GM19395 (cell line): ENCODE measurements at regions not wholly inside any gene's neighbourhood (a gene's known extent, or its start where the extent isn't known, plus 50 kb on each side); places are given as distances from the start of the nearest gene placed in this dataset.

ENCODE experiments used
- ATAC-seq: cut with Tn5 transposase; IDR thresholded peaks from one replicate; pipeline ENCODE4 v1.9.1; 2021; ENCODE audit warnings: mild to moderate bottlenecking, moderate library complexity; ENCODE audit not compliant: unreplicated experiment

DNA sequence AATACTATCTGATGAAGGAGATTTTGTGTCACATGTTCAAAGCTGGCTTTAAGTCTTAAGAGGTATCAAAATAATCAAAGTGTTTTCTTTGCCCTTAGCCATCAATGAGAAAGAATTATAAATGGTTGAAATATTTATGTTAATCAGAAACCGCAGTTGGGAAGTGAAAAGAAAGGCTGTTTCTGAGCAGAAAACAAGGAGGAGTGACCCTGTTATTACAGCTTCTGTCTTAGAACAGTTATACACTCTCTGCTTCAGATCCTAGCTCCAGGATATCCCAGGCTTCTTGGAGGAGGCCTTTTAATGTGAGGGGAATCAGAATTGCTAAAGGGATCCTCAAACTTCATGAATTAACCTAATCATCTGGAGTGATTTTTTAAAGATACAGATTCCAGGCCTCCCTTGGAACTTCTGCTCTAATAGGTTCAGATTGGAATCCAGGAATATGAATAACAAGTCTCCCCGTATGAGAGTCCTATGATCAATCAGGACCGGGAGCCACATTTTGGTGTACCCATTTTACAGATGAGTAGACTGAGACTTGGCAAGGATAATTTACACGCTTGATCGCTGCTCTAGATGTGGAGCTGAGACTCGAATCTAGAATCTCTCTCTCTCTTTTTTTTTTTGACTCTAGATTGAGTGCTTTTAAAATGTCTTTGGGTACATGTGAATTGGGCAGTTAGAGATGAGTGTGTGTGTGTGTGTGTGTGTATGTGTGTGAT, 50.8 kb upstream of the JAG1 start:
- no peak for ATAC-seq

DNA sequence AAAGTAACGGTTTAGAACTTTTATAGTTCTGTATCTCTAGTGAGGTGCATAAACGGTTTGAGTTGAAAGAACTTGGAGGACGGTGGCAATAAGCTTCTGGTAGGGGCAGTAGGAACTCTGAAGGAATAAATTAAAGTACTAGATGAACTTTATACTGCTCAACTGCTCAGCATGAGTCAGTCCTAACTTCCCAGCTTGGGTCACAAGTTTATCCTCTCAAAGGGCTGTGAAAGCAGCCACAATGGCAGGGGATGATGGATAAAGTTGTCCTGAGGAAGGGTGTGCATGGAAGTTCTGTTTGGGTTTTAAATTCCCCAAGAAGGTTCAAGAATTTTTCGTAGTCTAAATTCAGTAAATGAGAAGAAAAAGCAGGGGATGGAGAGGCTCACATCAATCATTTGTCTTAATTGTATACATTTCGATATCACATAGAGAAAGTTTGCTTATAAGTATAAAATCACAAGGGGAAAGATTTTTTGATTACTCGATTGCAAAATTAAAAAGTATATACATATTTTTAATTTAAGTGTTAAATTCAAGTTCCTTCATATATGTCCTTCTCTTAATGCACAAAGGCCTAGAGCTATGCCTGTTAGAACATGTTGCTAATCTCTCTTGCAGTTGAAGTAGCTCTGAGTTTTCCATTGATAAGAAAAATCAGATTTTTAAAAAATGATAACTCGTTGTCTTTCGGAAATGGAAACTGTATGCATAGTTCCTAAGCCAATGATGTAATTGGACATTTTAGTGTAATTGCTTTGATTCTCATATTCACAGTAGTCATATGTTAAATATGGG, 55.3 kb upstream of the JAG1 start:
- no peak for ATAC-seq

DNA sequence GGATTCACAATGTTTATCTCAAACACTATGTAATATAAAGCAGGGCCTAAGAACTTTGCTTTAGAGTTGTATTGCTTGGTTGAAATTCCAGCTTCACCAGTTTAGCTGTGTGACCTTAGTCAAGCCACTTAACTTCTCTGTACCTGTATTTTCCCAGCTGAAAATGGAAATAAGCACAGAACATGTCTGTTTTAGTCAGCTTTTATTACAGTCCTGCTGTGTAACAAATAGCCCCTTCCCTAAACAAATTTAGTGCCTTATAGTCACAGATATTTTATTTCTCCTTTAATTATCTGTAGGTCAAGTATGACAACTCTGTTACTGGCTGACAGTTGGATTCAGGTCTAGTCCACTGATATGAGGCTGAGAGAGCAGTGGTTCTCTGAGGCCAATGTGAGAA, 56.0 kb upstream of the JAG1 start:
- ATAC-seq, result no peak

DNA sequence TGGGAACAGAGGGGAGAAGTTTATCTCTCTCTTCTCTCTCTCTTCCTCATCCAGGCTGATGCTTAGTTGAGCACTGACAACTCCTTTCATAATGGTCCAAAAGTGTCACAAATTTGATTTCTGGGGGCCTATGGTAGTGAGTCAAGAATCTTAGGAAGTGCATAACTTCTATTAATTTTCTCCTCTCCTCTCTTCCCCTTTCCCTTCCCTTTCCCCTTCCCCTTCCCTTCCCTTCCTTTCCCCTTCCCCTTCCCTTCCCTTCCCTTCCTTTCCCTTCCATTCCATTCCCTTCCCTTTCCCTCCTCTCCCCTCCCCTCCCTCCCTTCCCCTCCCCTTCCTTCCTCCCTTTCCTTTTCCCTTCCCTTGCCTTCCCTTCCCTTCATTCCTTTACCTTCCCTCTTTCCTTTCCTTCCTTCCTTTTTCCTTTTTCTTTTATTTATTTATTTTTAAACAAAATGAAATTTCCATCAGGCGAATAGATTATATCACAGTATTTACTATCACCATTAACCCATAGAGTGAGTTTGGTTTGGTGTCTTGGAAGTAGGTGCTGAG, 56.9 kb upstream of the JAG1 start:
- no peak for ATAC-seq

DNA sequence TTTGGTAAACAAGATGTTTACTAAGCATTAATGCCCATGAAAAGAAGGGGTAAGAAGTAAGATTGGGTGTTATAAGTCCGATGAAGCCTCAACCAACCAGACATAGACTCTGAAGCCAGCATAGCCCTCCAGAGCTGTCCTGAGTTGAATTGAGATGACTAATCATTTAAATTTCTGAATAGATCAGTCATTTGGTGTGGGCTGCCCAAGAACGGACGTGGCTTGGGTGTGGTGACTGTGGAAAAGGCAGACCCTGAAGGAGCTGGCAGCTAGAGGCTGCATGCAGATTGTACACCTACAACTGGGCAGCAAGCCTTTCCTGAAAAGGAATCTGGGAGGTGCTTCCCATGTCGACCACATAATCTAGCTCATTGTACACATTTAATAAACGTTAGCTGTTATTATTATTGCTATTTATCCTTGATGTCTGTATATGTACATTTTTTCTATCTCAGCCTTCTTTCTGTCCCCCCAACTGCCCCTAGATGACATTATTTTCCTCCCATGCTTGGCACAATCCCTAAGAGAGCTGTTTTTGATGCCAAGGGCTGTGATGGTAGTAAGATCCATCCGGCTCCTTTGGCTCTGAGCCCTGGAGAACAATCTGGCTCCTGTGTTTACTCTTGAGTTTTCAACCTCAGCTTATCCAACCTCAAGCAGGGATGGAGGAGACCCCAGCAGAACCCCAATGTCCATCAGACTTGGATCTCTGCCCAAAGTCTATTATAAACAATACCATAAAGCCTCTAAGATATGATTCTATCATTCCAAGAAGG, 57.6 kb upstream of the JAG1 start:
- no peak for ATAC-seq

DNA sequence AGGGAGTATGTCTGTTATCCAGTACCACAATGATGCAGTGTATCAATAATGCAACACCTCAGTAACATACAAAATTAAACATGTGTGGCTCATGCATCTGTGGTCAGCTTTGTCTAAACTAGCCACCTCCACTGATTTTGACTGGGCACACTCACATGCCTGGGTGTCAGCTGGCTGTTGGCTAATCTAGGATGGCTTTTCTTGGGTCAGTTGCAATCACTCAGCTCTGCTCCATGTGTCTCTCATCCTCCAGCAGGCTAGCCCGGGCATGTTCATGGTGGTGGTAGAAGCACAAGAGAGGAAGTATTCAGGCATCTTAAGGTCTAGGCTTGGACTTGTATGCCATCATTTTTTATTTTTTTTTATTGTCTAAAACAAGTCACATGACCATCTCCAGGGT, 59.3 kb upstream of the JAG1 start:
- no peak for ATAC-seq

DNA sequence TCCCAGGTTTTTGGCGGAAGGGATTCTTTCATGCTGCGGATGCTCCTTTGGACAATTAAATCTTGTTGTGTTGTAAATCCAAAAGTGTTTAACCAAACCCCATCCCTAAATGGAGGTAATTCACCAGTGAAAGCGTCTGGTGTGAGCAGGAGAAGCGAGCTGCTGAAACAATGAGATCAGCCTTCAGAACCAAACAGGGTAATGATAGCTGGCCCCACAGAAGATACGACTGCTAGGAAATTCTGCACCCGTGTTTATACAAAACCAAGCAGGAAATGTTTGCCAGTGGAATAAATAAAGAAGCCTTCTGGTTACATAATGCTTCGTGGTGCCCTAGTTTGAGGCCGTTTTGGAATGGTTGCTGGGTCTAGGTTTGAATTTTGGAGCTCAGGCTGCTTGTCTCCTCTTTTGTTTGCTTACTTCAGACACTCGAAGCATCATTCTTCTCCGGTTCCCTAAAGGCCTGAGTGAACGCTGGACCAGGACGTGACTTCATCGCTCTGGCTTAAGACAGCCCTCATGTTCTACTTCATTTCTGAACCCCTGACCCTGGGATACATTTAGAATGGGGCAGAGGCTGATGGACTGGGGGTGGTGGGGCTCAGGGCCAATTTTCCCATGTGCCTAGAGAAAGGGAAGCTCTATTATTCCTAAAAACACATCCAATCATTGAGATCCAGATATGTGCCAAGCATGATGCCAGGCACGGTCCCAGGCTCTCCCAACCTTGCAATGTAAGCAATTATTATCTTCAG, 61.6 kb upstream of the JAG1 start:
- no peak for ATAC-seq

DNA sequence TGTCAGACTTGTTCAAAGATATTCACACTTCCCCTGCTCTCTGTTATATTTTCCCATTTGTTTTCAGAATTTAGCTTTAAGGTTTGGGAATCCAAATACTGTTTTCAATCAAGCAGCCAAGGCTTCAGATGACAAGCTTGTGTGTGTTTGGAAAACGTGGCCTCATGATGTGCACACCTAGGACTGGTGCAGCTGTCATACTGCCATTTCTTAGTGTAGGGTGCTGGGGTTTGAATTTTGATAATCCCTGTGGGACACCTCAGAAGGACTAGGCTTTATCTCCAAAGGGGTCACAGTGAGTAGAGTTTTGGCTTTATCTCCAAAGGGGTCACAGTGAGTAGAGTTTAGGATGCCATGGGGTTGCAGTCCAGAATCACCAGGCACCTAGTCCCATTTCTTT, 65.3 kb upstream of the JAG1 start:
- no peak for ATAC-seq

DNA sequence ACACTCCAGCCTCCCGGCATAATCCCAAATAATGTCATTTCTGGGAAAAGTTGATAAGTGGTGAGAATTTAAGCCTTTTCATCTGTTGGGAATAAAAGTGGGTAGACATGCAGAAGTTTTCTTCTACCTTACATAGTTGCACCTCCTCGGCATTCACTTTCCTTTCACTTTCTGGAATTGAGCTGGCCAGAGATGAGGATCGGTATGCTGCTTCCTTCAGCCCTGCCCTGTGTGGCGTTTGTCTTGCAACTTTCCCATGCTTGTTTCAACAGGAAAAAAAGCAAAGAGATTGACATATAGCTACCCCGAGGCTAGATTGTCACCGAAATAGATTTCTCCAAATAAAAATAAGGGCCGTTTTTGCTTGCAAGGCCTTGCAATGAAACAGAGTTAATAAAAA, 65.8 kb upstream of the JAG1 start:
- no peak for ATAC-seq

DNA sequence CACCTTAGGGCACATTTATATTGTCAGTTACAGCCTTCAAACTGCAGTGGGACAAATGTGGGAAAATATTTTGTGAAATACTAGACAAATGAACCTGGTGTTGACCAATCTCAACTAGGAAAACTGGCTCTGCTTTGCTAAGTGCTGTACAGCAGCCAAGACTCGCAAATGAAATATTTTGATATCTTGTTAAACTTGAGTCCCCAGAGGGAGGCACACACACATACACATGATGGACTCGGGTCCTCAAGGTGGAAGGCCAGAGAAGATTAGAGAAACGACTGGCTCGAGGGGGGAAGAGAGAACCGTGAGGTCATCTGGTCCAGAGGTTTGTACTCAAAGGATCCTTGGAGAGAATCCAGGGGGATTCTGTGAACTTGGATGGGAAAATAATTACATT, 67.3 kb upstream of the JAG1 start:
- no peak for ATAC-seq

DNA sequence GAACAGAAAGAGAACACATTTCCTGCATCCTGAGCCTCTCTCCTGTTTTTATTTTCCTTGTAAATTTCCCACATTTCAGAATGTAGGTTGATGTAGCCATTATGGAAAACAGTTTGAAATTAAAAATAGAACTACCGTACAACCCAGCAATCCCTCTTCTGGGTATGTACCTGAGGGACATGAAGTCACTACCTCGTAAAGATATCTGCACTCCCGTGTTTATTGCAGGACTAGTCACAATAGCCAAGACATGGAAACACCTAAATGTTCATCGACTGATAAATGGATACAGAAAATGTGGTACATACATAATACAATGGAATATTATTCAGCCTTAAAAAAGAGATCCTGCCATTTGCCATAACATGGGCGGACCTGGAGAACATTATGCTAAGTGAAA, 72.0 kb upstream of the JAG1 start:
- ATAC-seq, result no peak

DNA sequence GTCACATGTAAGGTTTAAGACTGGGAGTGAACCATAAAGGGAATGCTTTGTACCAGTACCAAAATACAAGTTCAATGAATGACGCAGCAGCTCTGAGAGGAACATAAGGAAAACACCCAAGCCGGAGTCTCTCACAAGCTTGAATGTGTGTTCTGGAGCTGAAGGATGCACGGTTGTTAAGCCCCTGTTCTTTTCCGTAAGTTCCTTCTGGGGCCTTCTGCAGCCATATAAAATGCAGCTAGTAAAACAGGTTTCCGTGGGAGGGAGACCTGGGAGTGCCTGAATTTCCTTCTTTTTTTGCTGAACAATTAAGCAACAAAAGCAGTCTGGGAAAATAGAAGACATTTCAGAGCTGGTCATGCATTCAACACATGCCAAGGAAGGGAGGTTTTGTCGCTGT, 73.2 kb upstream of the JAG1 start:
- ATAC-seq, result no peak

DNA sequence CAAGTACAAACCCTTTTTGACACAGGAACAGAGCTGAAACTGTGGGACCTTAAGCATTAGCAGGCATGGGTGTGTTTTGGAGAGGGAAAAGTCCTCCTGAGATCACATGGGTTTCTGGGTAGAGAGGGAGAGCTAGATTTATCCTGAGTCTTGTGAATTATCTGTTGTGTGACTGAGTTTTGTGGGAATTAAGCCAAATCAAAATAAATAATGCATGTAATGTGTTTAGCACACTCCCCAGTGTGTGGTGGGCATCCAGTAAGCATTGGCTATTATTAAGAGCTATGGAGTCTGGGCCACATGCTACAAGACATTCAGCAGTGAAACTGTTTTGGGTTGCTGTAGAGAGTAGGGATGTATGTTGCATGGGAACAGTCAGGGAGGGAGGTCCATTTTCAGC, 75.3 kb upstream of the JAG1 start:
- ATAC-seq, result no peak

DNA sequence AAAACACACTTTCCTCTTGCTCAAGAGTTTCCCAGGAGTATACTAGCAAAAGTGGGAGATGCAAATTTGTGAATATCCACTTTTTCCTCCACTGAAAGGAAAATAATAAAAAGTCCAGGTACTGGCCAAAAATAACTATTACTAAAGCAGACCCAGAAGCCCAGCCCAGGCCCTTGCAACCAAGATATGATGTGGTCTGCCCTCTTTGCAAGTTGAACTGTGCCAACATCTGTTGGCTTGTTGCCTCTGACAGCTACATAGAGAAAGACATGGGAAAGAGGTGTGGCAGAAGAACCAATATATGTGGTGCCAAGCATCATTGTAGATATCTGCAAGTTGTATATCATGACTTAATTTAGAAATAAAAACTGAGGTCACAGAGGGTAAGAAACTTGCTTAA, 78.4 kb upstream of the JAG1 start:
- no peak for ATAC-seq

DNA sequence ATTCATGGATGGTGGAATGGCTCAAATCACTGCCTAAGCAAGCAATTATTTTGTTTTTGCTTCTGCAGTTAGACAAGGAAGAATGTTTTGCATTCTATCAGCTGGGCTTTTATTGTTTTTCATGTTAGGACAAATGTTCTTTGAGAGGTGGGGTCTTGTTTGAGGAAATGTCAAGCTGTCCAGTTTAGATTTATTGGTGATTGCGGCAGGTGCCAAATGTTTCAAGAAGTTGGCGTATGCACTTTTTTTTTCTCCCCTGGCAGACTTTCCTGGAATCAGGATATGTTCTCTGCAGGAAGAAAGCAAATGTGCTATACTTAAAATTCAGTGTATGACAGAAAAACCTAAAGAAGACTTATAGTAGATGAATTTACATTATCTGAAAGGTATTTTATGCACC, 81.0 kb upstream of the JAG1 start:
- ATAC-seq, result no peak

DNA sequence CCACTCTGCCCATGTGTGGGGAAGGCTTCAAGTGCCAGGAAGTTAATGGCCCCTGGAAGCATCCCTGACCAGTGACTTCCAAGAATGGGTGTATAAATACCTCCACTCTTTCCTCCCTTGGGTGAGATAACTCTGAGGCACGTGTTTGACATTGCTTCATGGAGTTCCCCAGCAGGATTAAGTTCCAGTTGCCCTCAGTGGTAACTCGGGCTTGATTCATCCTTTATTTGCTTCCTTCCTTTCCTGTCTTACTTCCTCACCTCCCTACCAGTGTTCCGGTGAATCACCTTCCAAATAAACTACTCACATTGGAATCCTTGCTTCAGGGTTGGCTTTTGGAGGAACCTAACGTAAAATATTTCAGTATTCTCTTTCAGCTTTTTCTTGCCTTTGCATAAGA, 84.6 kb upstream of the JAG1 start:
- ATAC-seq, result no peak

DNA sequence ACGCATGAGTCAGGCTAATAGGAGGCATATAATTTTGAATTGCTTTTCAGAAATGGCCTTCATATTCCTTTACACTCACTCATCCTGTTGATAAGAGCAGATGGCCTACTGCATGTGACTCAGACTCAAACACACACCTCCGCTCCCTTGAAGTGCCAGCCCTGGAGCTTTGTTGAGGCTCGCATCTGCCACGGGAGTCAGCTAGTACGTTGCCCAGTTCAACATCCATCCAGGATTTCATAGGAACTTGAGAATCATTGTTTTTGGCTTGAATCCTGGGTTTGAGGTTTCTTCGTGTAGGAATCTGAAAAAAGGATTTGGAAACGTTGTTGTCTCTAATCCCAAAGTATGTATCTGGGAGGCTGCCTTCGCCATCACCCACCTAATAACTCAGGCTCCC, 87.4 kb upstream of the JAG1 start:
- ATAC-seq, result no peak

DNA sequence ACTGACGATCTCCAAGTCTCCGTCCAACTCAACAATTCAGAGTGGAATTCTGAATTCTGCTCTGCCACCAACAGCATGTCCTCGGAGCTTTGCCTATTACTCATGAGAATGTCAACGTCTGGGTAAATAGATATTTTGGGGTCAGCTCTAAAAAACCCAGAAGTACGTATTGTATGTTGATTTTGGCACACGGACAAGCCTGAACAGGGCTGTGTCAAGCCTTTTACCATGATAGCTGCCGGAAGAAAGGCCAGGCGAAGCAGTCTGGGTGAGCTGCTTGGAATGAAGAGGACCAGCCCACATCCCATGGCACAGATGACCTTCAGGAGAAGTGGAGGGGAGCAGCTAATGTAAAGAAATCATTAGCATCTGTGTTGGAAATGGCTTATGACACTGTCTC, 88.0 kb upstream of the JAG1 start:
- no peak for ATAC-seq

DNA sequence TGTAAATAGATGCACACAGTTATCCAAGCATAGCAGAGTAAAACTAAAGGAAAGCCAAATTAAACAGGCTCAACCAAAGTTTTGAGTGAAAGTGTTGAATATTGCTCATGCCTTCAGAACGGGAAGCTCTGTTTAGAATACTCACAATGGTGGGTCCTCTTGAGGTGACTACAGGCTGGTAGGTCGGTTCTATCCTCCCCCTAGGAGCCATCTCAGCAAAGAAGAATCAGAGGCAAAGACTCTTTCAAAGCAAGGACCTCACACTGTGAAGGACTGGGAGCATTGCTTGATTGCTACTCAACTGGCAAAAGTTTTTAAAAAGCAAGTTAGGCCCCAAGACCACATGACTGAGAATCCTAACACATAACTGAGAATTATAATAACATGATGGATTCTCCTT, 88.4 kb upstream of the JAG1 start:
- no peak for ATAC-seq

DNA sequence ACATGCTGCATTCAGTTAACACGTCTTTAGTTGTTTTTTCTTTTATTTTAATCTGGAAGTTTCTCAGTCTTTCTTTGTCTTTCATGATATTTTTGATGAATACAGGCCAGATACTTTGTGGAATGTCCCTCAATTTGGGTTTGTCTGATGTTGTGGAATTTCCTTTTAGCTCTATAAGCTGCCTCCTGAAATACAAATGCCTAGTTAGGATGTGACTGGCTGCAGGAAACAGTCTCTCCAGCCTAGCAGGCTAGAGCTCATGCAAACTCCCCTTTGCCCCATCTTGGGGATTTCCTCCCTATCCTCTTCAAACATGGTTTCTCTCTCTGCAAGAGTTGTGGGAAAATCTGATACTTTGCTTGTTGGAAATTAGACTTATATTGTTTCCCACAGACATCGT, 89.3 kb upstream of the JAG1 start:
- no peak for ATAC-seq

DNA sequence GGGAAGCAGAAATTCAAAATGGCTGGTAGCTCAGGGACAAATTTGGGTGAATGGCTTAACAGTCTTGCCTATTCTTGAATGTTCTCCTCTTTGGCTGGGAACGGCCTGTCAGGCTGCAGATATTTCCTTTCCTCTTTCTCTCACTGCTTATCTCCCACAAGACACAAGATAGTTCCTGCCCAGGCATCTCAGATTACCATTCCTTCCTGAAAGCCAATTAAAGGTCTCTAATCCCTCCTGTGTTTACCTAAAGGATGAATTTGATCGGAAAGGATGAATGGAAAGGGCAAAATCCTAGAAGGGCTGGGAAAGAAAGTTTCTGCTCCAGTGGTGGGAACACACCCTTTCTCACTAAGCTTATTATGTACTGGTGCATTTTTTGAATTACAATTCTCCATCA, 95.9 kb upstream of the JAG1 start:
- ATAC-seq, result no peak
